IMR-90 (cell line): ENCODE measurements at regions not wholly inside any gene's neighbourhood (a gene's known extent, or its start where the extent isn't known, plus 50 kb on each side); places are given as distances from the start of the nearest gene placed in this dataset.

ENCODE experiments used
- ATAC-seq: fragments of 200-7000 bp; cut with Tn5 transposase; 2 replicates; pipeline ENCODE4 v1.9.1; 2020; ENCODE audit warnings: low read depth, mild to moderate bottlenecking, moderate library complexity
- BruUV-seq: library from RNA; stranded (reverse); fragments of 400-500 nt; replicated peaks from 2 replicates; lab custom pipeline; 2021; lab: Mats Ljungman, UMichigan
- CTCF ChIA-PET: fragments of 300-600 bp; formaldehyde crosslinking; extraction: SDS; loops from one replicate; lab custom pipeline; 2021; ENCODE audit warnings: antibody characterized with exemption; lab: Yijun Ruan, JAX
- POLR2A ChIA-PET: fragments of 300-600 bp; sonication (Branson Sonifier 250); formaldehyde crosslinking; loops from one replicate; lab custom pipeline; 2022; ENCODE audit warnings: antibody characterized with exemption; ENCODE audit not compliant: unreplicated experiment; lab: Charles Lee
- DNase-seq: peaks from one replicate; pipeline ENCODE4 v3.0.0; 2013
- H2AFZ ChIP-seq: replicated peaks from 2 replicates; pipeline ENCODE3; 2013; ENCODE audit warnings: low read length, mild to moderate bottlenecking; ENCODE audit not compliant: poor library complexity
- H2AK5ac ChIP-seq: 2 replicates; pipeline ENCODE4 v1.6.1; 2013; ENCODE audit warnings: low read depth, low read length, inconsistent platforms
- H2AK9ac ChIP-seq: replicated peaks from 2 replicates; pipeline ENCODE3; 2013; ENCODE audit warnings: mild to moderate bottlenecking, low read depth, low read length, moderate library complexity; ENCODE audit not compliant: poor library complexity
- H2BK120ac ChIP-seq: 2 replicates; pipeline ENCODE4 v1.6.1; 2013; ENCODE audit warnings: low read depth, low read length, inconsistent platforms
- H2BK15ac ChIP-seq: 3 replicates; pipeline ENCODE4 v1.6.1; 2013; ENCODE audit warnings: low read depth, low read length, inconsistent platforms
- H2BK20ac ChIP-seq: 2 replicates; pipeline ENCODE4 v1.6.1; 2013; ENCODE audit warnings: low read depth, mild to moderate bottlenecking, inconsistent platforms, low read length, moderate library complexity
- H2BK5ac ChIP-seq: 2 replicates; pipeline ENCODE4 v1.6.1; 2013; ENCODE audit warnings: mild to moderate bottlenecking, low read depth, low read length, inconsistent platforms; ENCODE audit not compliant: poor library complexity, severe bottlenecking
- H3K14ac ChIP-seq: replicated peaks from 2 replicates; pipeline ENCODE4 v1.6.1; 2013; ENCODE audit warnings: low read depth, low read length, inconsistent platforms
- H3K18ac ChIP-seq: 2 replicates; pipeline ENCODE4 v1.6.1; 2013; ENCODE audit warnings: low read depth, low read length, control low read depth
- H3K23ac ChIP-seq: 2 replicates; pipeline ENCODE4 v1.6.1; 2013; ENCODE audit warnings: low read depth, low read length, inconsistent platforms
- H3K27ac ChIP-seq: 2 replicates; pipeline ENCODE4 v1.5.1; 2013; ENCODE audit warnings: mild to moderate bottlenecking, control low read depth, low read length; ENCODE audit not compliant: insufficient read depth
- H3K27me3 ChIP-seq: 2 replicates; pipeline ENCODE4 v1.6.1; 2013; ENCODE audit warnings: low read length; ENCODE audit not compliant: control insufficient read depth, insufficient read depth
- H3K36me3 ChIP-seq: 2 replicates; pipeline ENCODE4 v1.6.1; 2013; ENCODE audit warnings: low read length, mixed read lengths; ENCODE audit not compliant: control insufficient read depth, insufficient read depth
- H3K4ac ChIP-seq: 2 replicates; pipeline ENCODE4 v1.6.1; 2013; ENCODE audit warnings: low read depth, low read length, inconsistent platforms
- H3K4me1 ChIP-seq: 2 replicates; pipeline ENCODE4 v1.6.1; 2013; ENCODE audit warnings: low read length, mixed read lengths; ENCODE audit not compliant: control insufficient read depth, insufficient read depth
- H3K4me2 ChIP-seq: 2 replicates; pipeline ENCODE4 v1.6.1; 2013; ENCODE audit warnings: low read depth, mild to moderate bottlenecking, control low read depth, low read length, moderate library complexity
- H3K4me3 ChIP-seq: 2 replicates; pipeline ENCODE4 v1.5.1; 2013; ENCODE audit warnings: low read depth, mild to moderate bottlenecking, control low read depth, low read length, moderate library complexity; ENCODE audit not compliant: insufficient read depth
- H3K56ac ChIP-seq: 2 replicates; pipeline ENCODE4 v1.6.1; 2013; ENCODE audit warnings: low read length, inconsistent platforms; ENCODE audit not compliant: insufficient read depth; ENCODE audit errors: extremely low read depth
- H3K79me1 ChIP-seq, 2 experiments: 2 replicates each; pipeline ENCODE4 v1.6.1; 2013; ENCODE audit warnings: low read length in 2 of 2, inconsistent platforms in 1 of 2, low read depth in 1 of 2
- H3K9ac ChIP-seq: 2 replicates; pipeline ENCODE4 v1.6.1; 2013; ENCODE audit warnings: low read depth, low read length, control low read depth
- H3K9me1 ChIP-seq: 2 replicates; pipeline ENCODE4 v1.6.1; 2013; ENCODE audit warnings: low read length, inconsistent platforms; ENCODE audit not compliant: insufficient read depth
- H3K9me3 ChIP-seq: 2 replicates; pipeline ENCODE4 v1.6.1; 2013; ENCODE audit warnings: low read length; ENCODE audit not compliant: control insufficient read depth, insufficient read depth
- H4K20me1 ChIP-seq: 2 replicates; pipeline ENCODE4 v1.6.1; 2013; ENCODE audit warnings: low read length, inconsistent platforms; ENCODE audit not compliant: insufficient read depth
- H4K5ac ChIP-seq: 2 replicates; pipeline ENCODE4 v1.6.1; 2013; ENCODE audit warnings: mild to moderate bottlenecking, low read depth, low read length, control low read depth
- H4K8ac ChIP-seq, 2 experiments: 2 replicates each; pipeline ENCODE4 v1.6.1; 2013; ENCODE audit warnings: low read depth in 2 of 2, low read length in 2 of 2, control low read depth in 1 of 2, inconsistent platforms in 1 of 2
- H4K91ac ChIP-seq: 2 replicates; pipeline ENCODE4 v1.6.1; 2013; ENCODE audit warnings: low read depth, low read length, inconsistent platforms; ENCODE audit not compliant: insufficient read depth
- CHD1 ChIP-seq: IDR thresholded peaks from 2 replicates; pipeline ENCODE4 v1.6.1; 2012; ENCODE audit warnings: low read depth, low read length, improper control_type of control experiment
- ELK1 ChIP-seq: fragments of 150-350 bp; IDR thresholded peaks from 2 replicates; pipeline ENCODE4 v1.6.1; 2016; ENCODE audit warnings: low read depth, mild to moderate bottlenecking, low read length, moderate library complexity, borderline replicate concordance
- FOS ChIP-seq: fragments of 150-350 bp; IDR thresholded peaks from 2 replicates; pipeline ENCODE4 v1.6.1; 2016; ENCODE audit warnings: low read depth, low read length
- MAFK ChIP-seq: IDR thresholded peaks from 2 replicates; pipeline ENCODE4 v1.6.1; 2012; ENCODE audit warnings: low read depth, low read length, improper control_type of control experiment
- RCOR1 ChIP-seq: IDR thresholded peaks from 2 replicates; pipeline ENCODE4 v1.6.1; 2012; ENCODE audit warnings: mild to moderate bottlenecking, low read length, improper control_type of control experiment; ENCODE audit not compliant: insufficient replicate concordance
- SMC3 ChIP-seq: fragments of 150-350 bp; IDR thresholded peaks from 2 replicates; pipeline ENCODE4 v1.6.1; 2016; ENCODE audit warnings: low read depth, mild to moderate bottlenecking, antibody characterized with exemption, low read length, moderate library complexity
- WGBS, 2 experiments: methylation state at CpG; one replicate each; pipeline versions ENCODE4 v1.1.5 to v1.1.7; 2013; ENCODE audit warnings: missing lambda C conversion rate in 2 of 2; ENCODE audit not compliant: insufficient read length in 1 of 2; ENCODE audit errors: extremely low coverage in 2 of 2; 5-methylcytosine and 5-hydroxymethylcytosine counted together
- dilution Hi-C: fragments of 300-500 bp; cut with HindIII; formaldehyde crosslinking; loops from one replicate; pipeline ENCODE4 v1.14.3; 2018; ENCODE audit warnings: low sequenced_read_pairs; ENCODE audit not compliant: unreplicated experiment
- in situ Hi-C: fragments of 300-500 bp; cut with MboI; formaldehyde crosslinking; loops from 3 replicates; pipeline ENCODE4 v1.14.3; 2019; ENCODE audit warnings: low sequenced_read_pairs, inconsistent platforms, mixed read lengths
- intact Hi-C: fragments of 100-400 bp; cut with micrococcal nuclease; formaldehyde crosslinking; loops from 2 replicates; pipeline ENCODE4 v1.10.0; 2022

GRCh38 chr11:11027288-11027687 lies 169.4 kb upstream of the ZBED5 start:
- H4K5ac ChIP-seq: no peak overlapping the region
- no peak overlapping the region for H2BK5ac ChIP-seq
- no peak overlapping the region for H2AFZ ChIP-seq
- H3K79me1 ChIP-seq: no peaks in the 10 kb centered on the region
- no TSS peak for BruUV-seq
- H3K27me3 ChIP-seq: peaks cover 10% of the 10 kb centered on the region
- no peak overlapping the region for H4K91ac ChIP-seq
- CTCF ChIA-PET: interaction anchor here (0.6 to 2.8 kb wide), 11 partner anchors 10 to 1270 kb away, joined by 4 to 18 read pairs (median 6); no protein-coding TSS in a partner anchor
- POLR2A ChIA-PET: no interaction called here
- no peak overlapping the region for H4K8ac ChIP-seq
- peak; percentile 85 for DNase-seq
- no peak overlapping the region for H2BK120ac ChIP-seq
- intact Hi-C loops: no loop called here
- no peaks in the 10 kb centered on the region for H4K20me1 ChIP-seq
- H2AK9ac ChIP-seq: no peak overlapping the region
- in situ Hi-C loops: loop anchor here (5.0 to 25.0 kb wide), 3 partner anchors 760 to 1260 kb away; no protein-coding TSS in a partner anchor
- H3K14ac ChIP-seq: no peak overlapping the region
- WGBS, 2 experiments: no CpG with 5 or more reads among the region's 1 CpG
- H2BK20ac ChIP-seq: no peak overlapping the region
- H3K4me3 ChIP-seq: no peak overlapping the region
- no peak overlapping the region for H2AK5ac ChIP-seq
- no peaks in the 10 kb centered on the region for H3K36me3 ChIP-seq
- peak; percentile 74 for ATAC-seq
- H3K27ac ChIP-seq: no peak overlapping the region
- no peak overlapping the region for H3K9ac ChIP-seq
- no peak for TF ChIP-seq ELK1
- no peak for TF ChIP-seq MAFK
- TF ChIP-seq FOS: no peak
- no peak for TF ChIP-seq SMC3
- TF ChIP-seq RCOR1: no peak
- TF ChIP-seq CHD1: no peak
- 0 out of 2 replicates have a peak overlapping the region, but pooled peaks have one; percentile 29 for H3K23ac ChIP-seq
- H3K18ac ChIP-seq: no peak overlapping the region
- H3K4me2 ChIP-seq: no peak overlapping the region
- H2BK15ac ChIP-seq: no peak overlapping the region
- no peaks in the 10 kb centered on the region for H3K9me3 ChIP-seq
- peak overlapping the region; percentile 24; the same call in 1 of the 2 replicates for H3K4ac ChIP-seq
- H3K9me1 ChIP-seq: 0 out of 2 replicates have a peak, but pooled peaks cover 3% of the 10 kb centered on the region
- H3K4me1 ChIP-seq: peaks cover 3% of the 10 kb centered on the region; the same call in 1 of the 2 replicates
- H3K56ac ChIP-seq: no peak overlapping the region
- dilution Hi-C loops: no loop called here
